ENCODE measurements at regions not wholly inside any gene's neighbourhood (a gene's known extent, or its start where the extent isn't known, plus 50 kb on each side); places are given as distances from the start of the nearest gene placed in this dataset.

- Histone ChIP-seq H3K4me1 (ENCODE audit: control insufficient read depth, extremely low read depth, insufficient read depth, low read length) (peaks cover 18% of the 10 kb centered on the region), H2AFZ (ENCODE audit: control insufficient read depth, low read length) (no peak overlapping the region), H3K9me1 (ENCODE audit: control insufficient read depth, extremely low read depth, insufficient read depth, low read length) (no peaks in the 10 kb centered on the region), H3K27ac (ENCODE audit: control insufficient read depth, insufficient read depth, low read length) (peak overlapping the region; percentile 66), H3K4me3 (ENCODE audit: control insufficient read depth in 2 of 3, extremely low read depth in 1 of 3, insufficient read depth in 2 of 3, low read depth in 1 of 3, low read length in 3 of 3) (no peak overlapping the region), H3K9me3 (ENCODE audit: control insufficient read depth, low read depth, low read length) (no peaks in the 10 kb centered on the region), H3K27me3 (ENCODE audit: control insufficient read depth, extremely low read depth, insufficient read depth, low read length) (no peaks in the 10 kb centered on the region), H3K79me2 (ENCODE audit: control insufficient read depth, insufficient read depth, low read length) (no peaks in the 10 kb centered on the region), H3K9ac (ENCODE audit: control insufficient read depth, extremely low read depth, insufficient read depth, low read length) (no peak overlapping the region), H3K36me3 (ENCODE audit: control insufficient read depth in 2 of 2, extremely low read depth in 1 of 2, insufficient read depth in 2 of 2, low read length in 2 of 2) (no peaks in the 10 kb centered on the region), H3K4me2 (ENCODE audit: control insufficient read depth, extremely low read depth, insufficient read depth, low read depth, low read length) (peak overlapping the region; percentile 65), H4K20me1 (ENCODE audit: control insufficient read depth, extremely low read depth, insufficient read depth, low read length) (no peaks in the 10 kb centered on the region)
- dilution Hi-C loops (cut with MboI; ENCODE audit: extremely low pct_ligation_motif_present, low sequenced_read_pairs): loop anchor here (25.0 kb wide), 1 partner anchor 170 kb away; no protein-coding TSS in a partner anchor
- peak; percentile 25 for DNase-seq (ENCODE audit: low read depth, low spot score)
- FAIRE-seq: peak; percentile 81
- TF ChIP-seq CTCF (optimal IDR thresholded peaks at IDR 0.05 in 1 of 3, IDR thresholded peaks at IDR 0.05 in 1 of 3, conservative IDR thresholded peaks at IDR 0.05 in 1 of 3; ENCODE audit: extremely low read depth in 1 of 3, insufficient read depth in 2 of 3, low read length in 3 of 3): no peak
Observed at GRCh38 chr10:104582602-104582951, 58.5 kb upstream of the SORCS3 start.

- no peak overlapping the region for H3K4me3 ChIP-seq (ENCODE audit: control insufficient read depth in 2 of 3, extremely low read depth in 1 of 3, insufficient read depth in 2 of 3, low read depth in 1 of 3, low read length in 3 of 3)
- dilution Hi-C loops (cut with MboI; ENCODE audit: extremely low pct_ligation_motif_present, low sequenced_read_pairs): loop anchor here (25.0 kb wide), 1 partner anchor 171 kb away; no protein-coding TSS in a partner anchor
- no peak for FAIRE-seq
Observed at GRCh38 chr10:104582966-104583365, 58.1 kb upstream of the SORCS3 start.

More at GRCh38 chr10:104582966-104583365, 58.1 kb upstream of the SORCS3 start:
- TF ChIP-seq EZH2 (IDR thresholded peaks at IDR 0.05; ENCODE audit: low read length) (no peak), CTCF (optimal IDR thresholded peaks at IDR 0.05 in 1 of 3, IDR thresholded peaks at IDR 0.05 in 1 of 3, conservative IDR thresholded peaks at IDR 0.05 in 1 of 3; ENCODE audit: extremely low read depth in 1 of 3, insufficient read depth in 2 of 3, low read length in 3 of 3) (no peak)
- no peak overlapping the region for H2AFZ ChIP-seq (ENCODE audit: control insufficient read depth, low read length)
- H3K36me3 ChIP-seq (ENCODE audit: control insufficient read depth in 2 of 2, extremely low read depth in 1 of 2, insufficient read depth in 2 of 2, low read length in 2 of 2): no peaks in the 10 kb centered on the region
- no peaks in the 10 kb centered on the region for H3K9me3 ChIP-seq (ENCODE audit: control insufficient read depth, low read depth, low read length)
- no peaks in the 10 kb centered on the region for H4K20me1 ChIP-seq (ENCODE audit: control insufficient read depth, extremely low read depth, insufficient read depth, low read length)
- no peaks in the 10 kb centered on the region for H3K79me2 ChIP-seq (ENCODE audit: control insufficient read depth, insufficient read depth, low read length)
- H3K4me2 ChIP-seq (ENCODE audit: control insufficient read depth, extremely low read depth, insufficient read depth, low read depth, low read length): peak overlapping the region; percentile 4
- H3K4me1 ChIP-seq (ENCODE audit: control insufficient read depth, extremely low read depth, insufficient read depth, low read length): peaks cover 18% of the 10 kb centered on the region
- no peak for DNase-seq (ENCODE audit: low read depth, low spot score)
- H3K9me1 ChIP-seq (ENCODE audit: control insufficient read depth, extremely low read depth, insufficient read depth, low read length): no peaks in the 10 kb centered on the region
- H3K9ac ChIP-seq (ENCODE audit: control insufficient read depth, extremely low read depth, insufficient read depth, low read length): no peak overlapping the region
- no peak overlapping the region for H3K27ac ChIP-seq (ENCODE audit: control insufficient read depth, insufficient read depth, low read length)
- H3K27me3 ChIP-seq (ENCODE audit: control insufficient read depth, extremely low read depth, insufficient read depth, low read length): no peaks in the 10 kb centered on the region
